Activated naive CD8-positive, alpha-beta T cell treated with anti-CD3 and anti-CD28 coated beads, Interleukin-2, amount 10 ng/mL, durations not matched to agents 7 days and 5 days (primary cell): ENCODE measurements at regions not wholly inside any gene's neighbourhood (a gene's known extent, or its start where the extent isn't known, plus 50 kb on each side); places are given as distances from the start of the nearest gene placed in this dataset.

ENCODE experiments used
- ATAC-seq: fragments of 150-1000 bp; cut with Tn5 transposase; one replicate; pipeline ENCODE4 v1.10.0; 2021; ENCODE audit warnings: low read depth, moderate library complexity
- POLR2A ChIA-PET: fragments of 350-600 bp; sonication (Branson Sonifier 250); formaldehyde crosslinking; loops from one replicate; lab custom pipeline; 2021; ENCODE audit warnings: antibody characterized with exemption; lab: Charles Lee
- DNase-seq: peaks from one replicate; pipeline ENCODE4 v3.0.0; 2021
- H3K27ac Mint-ChIP-seq: one replicate; pipeline ENCODE4 v1.8.0; 2022; ENCODE audit warnings: mild to moderate bottlenecking, mixed read lengths
- H3K27me3 Mint-ChIP-seq: one replicate; pipeline ENCODE4 v1.8.0; 2022; ENCODE audit warnings: mild to moderate bottlenecking, moderate library complexity, mixed read lengths
- H3K36me3 Mint-ChIP-seq: one replicate; pipeline ENCODE4 v1.8.0; 2021; ENCODE audit warnings: mild to moderate bottlenecking, mixed read lengths
- H3K4me1 Mint-ChIP-seq: one replicate; pipeline ENCODE4 v1.8.0; 2021; ENCODE audit warnings: mixed read lengths
- H3K4me3 Mint-ChIP-seq: one replicate; pipeline ENCODE4 v1.8.0; 2022; ENCODE audit warnings: mild to moderate bottlenecking, moderate library complexity, mixed read lengths
- H3K9me3 Mint-ChIP-seq: one replicate; pipeline ENCODE4 v1.8.0; 2021; ENCODE audit warnings: mixed read lengths

DNA sequence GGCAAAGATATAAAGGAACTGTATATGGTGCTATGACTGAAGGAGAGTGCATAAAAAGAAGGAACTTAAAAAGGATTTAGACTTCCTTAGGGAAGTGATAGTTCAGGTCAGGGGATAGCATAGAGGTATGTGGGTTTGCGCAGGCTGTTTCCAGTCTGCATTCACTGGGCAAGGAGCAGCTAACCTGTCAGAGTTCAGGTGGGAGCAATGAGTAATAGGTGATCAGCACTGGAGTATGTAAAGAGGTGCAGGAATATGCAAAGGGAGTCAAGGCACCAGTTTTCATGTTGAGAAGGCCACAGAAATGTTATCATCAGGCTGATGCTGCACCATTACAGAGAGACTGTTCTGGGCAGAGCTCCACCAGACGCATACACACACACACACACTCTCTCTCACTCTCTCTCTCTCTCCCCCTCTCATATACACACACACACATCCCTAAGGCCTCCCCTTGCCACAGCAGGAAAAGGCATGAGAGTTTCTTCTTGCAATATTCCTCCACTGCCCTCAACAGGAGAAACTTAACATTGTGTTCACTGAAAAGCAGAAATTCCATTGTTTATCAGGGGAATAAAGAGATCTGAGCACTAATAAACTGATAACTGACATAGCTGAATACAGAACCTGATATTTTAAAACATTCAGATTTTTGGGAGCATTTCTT, 256.4 kb upstream of the GRID2 start:
- no peak for DNase-seq
- no peaks in the 10 kb centered on the region for H3K27me3 Mint-ChIP-seq
- H3K4me1 Mint-ChIP-seq: no peaks in the 10 kb centered on the region
- no peak overlapping the region for H3K27ac Mint-ChIP-seq
- ATAC-seq: no peak
- H3K36me3 Mint-ChIP-seq: no peaks in the 10 kb centered on the region
- POLR2A ChIA-PET: no interaction called here
- H3K4me3 Mint-ChIP-seq: no peak overlapping the region
- peaks cover 2% of the 10 kb centered on the region for H3K9me3 Mint-ChIP-seq

DNA sequence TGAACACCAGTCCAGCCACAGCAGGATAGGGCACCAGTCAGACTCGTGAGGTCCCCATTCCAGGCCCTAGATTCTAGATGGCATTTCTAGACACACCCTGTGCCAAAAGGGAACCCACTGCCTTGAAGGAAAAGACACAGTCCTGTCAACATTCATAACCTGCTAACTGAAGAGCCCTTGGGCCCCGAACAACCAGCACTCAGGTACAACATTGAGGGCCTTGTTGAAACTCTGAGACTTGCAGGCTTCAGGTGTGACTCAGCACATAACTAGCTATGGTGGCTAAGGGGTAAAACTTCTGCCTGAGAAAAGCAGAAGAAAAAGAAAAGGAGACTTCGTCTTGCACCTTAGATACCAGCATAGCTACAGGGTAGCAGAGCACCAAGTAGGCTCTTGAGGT, 252.9 kb upstream of the GRID2 start:
- Mint-ChIP-seq H3K4me1 (no peaks in the 10 kb centered on the region), H3K27ac (no peak overlapping the region), H3K27me3 (no peaks in the 10 kb centered on the region), H3K9me3 (peaks cover 2% of the 10 kb centered on the region), H3K4me3 (no peak overlapping the region), H3K36me3 (no peaks in the 10 kb centered on the region)
- DNase-seq (no peak), ATAC-seq (no peak)
- POLR2A ChIA-PET: no interaction called here

- DNase-seq: no peak
- H3K9me3 Mint-ChIP-seq: no peaks in the 10 kb centered on the region
- H3K36me3 Mint-ChIP-seq: no peaks in the 10 kb centered on the region
- POLR2A ChIA-PET: no interaction called here
- no peak overlapping the region for H3K27ac Mint-ChIP-seq
- no peaks in the 10 kb centered on the region for H3K27me3 Mint-ChIP-seq
- ATAC-seq: no peak
- H3K4me3 Mint-ChIP-seq: no peak overlapping the region
- no peaks in the 10 kb centered on the region for H3K4me1 Mint-ChIP-seq
Observed at GRCh38 chr4:92059615-92060014, 244.2 kb upstream of the GRID2 start.

DNA sequence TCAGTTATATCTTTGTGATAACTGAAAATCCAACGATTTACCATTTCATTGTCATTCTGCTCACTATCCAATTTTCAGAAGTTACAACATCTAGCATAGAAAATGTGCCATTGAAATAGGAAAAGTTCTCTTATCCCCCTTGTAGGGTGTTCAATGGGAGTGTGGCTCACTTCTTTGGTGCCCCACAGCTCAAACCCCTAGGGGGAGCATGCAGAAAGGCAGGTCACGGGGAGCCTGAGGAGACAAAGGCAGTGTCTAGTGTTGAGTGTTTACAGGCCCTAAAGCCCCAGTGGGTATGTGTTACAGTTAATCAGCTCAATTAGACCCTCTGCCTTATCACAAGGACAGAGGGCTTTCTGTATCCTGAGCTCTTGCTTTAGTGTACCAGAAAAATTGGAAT, 243.4 kb upstream of the GRID2 start:
- Mint-ChIP-seq H3K36me3 (no peaks in the 10 kb centered on the region), H3K27ac (no peak overlapping the region), H3K27me3 (no peaks in the 10 kb centered on the region), H3K4me3 (no peak overlapping the region), H3K9me3 (no peaks in the 10 kb centered on the region), H3K4me1 (no peaks in the 10 kb centered on the region)
- POLR2A ChIA-PET: no interaction called here
- ATAC-seq (no peak), DNase-seq (no peak)

DNA sequence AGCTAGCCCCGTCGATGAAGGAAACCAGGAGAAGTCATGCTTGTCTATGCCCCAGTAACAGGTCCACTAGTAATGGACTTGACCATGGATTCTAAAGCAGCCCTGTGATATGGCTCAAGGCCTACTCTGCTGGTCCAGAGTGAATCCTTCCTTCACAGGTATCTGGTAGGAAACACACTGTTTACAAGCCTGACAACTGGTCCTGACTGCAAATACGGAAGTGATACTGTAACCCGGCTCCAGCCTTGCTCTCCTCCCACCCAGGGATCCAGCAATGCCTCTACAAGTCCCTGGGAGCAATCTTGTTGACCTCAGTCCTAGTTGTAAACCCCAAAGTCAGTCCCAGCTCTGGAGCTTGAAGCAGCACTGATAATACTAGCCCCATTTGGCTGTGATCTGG, 239.2 kb upstream of the GRID2 start:
- POLR2A ChIA-PET: no interaction called here
- Mint-ChIP-seq H3K36me3 (no peaks in the 10 kb centered on the region), H3K4me1 (no peaks in the 10 kb centered on the region), H3K4me3 (no peak overlapping the region), H3K27ac (no peak overlapping the region), H3K9me3 (peaks cover 3% of the 10 kb centered on the region), H3K27me3 (no peaks in the 10 kb centered on the region)
- ATAC-seq: no peak
- no peak for DNase-seq

DNA sequence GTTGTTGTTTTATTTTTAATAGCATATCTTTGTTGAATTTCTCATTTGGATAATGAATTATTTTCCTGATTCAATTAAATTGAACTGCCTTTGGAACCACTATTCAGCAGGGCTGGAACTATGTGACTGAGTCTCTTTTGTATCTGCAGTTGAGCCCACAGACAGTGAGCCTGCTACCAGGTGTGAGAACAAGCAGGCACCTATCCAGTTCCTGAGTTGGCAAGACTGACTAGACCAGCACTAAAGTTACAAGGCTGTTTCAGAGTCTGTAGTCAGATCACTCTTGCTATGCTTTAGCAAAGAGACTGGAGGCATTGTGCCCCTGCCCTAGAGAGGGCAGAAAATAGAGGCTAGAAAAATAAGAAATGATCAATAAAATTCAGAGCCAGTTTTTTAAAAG, 237.3 kb upstream of the GRID2 start:
- ATAC-seq (no peak), DNase-seq (no peak)
- peaks cover 4% of the 10 kb centered on the region for H3K9me3 Mint-ChIP-seq
- H3K4me3 Mint-ChIP-seq: no peak overlapping the region
- H3K27me3 Mint-ChIP-seq: no peaks in the 10 kb centered on the region
- H3K36me3 Mint-ChIP-seq: no peaks in the 10 kb centered on the region
- POLR2A ChIA-PET: no interaction called here
- H3K4me1 Mint-ChIP-seq: no peaks in the 10 kb centered on the region
- H3K27ac Mint-ChIP-seq: no peak overlapping the region

DNA sequence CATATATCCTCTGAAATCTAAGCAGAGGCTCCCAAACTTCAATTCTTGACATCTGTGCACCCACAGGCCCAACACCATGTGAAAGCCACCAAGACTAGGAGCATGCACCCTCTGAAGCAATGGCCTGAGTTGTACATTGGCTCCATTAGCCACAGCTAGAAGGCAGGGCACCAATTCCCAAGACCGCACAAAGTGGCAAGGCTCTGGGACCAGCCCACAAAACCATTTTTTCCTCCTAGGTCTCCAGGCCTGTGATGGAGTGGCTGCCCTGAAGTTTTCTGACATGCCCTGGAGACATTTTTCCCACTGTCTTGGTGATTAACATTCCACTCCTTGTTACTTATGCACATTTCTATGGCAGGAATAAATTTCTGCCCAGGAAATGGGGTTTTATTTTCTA, 232.2 kb upstream of the GRID2 start:
- Mint-ChIP-seq H3K4me3 (no peak overlapping the region), H3K27ac (no peak overlapping the region), H3K9me3 (peaks cover 11% of the 10 kb centered on the region), H3K27me3 (no peaks in the 10 kb centered on the region), H3K4me1 (no peaks in the 10 kb centered on the region), H3K36me3 (no peaks in the 10 kb centered on the region)
- POLR2A ChIA-PET: no interaction called here
- DNase-seq: no peak
- ATAC-seq: no peak

GRCh38 chr4:92074839-92075238, 228.9 kb upstream of the GRID2 start:
- Mint-ChIP-seq H3K27ac (no peak overlapping the region), H3K36me3 (no peaks in the 10 kb centered on the region), H3K9me3 (peaks cover 7% of the 10 kb centered on the region), H3K4me1 (no peaks in the 10 kb centered on the region), H3K4me3 (no peak overlapping the region), H3K27me3 (no peaks in the 10 kb centered on the region)
- DNase-seq: no peak
- POLR2A ChIA-PET: no interaction called here
- no peak for ATAC-seq

- Mint-ChIP-seq H3K27ac (no peak overlapping the region), H3K27me3 (no peaks in the 10 kb centered on the region), H3K9me3 (peaks cover 5% of the 10 kb centered on the region), H3K4me3 (no peak overlapping the region), H3K36me3 (no peaks in the 10 kb centered on the region), H3K4me1 (no peaks in the 10 kb centered on the region)
- no peak for ATAC-seq
- POLR2A ChIA-PET: no interaction called here
- no peak for DNase-seq
Observed at GRCh38 chr4:92090887-92091286, 212.9 kb upstream of the GRID2 start.

DNA sequence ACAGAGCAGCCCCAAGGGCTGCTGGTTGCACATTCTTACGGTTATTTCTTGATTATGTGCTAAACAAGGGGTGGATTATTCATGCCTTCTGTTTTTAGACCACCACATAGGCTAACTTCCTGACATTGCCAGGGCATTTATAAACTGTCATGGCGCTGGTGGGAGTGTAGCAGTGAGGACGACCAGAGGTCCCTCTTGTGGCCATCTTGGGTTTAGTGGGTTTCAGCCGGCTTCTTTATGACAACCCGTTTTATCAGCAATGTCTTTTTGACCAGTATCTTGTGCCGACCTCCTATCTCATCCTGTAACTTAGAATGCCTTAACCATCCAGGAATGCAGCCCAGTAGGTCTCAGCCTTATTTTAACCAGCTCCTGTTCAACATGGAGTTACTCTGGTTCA, 212.4 kb upstream of the GRID2 start:
- ATAC-seq (no peak), DNase-seq (no peak)
- Mint-ChIP-seq H3K27me3 (no peaks in the 10 kb centered on the region), H3K36me3 (no peaks in the 10 kb centered on the region), H3K4me3 (no peak overlapping the region), H3K27ac (no peak overlapping the region), H3K9me3 (peaks cover 5% of the 10 kb centered on the region), H3K4me1 (no peaks in the 10 kb centered on the region)
- POLR2A ChIA-PET: no interaction called here

DNA sequence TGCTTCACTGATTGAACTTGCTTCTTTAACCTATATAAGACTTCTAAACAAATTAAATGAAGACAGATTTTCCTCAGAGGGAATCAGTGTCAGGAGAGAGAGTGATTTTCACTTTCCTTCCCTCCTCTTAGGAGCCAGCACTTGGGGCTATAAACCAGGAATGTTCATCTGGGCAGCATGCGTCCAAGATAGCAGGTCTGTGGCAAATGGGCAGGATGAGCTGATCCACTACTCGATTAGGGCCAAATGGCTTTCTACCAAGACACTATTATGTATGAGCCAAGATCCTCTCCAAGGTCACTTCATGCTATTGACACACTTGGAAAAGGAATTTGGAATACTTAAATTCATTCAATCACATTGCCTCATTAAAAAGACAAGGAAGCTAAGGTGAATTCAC, 203.9 kb upstream of the GRID2 start:
- no peak overlapping the region for H3K4me3 Mint-ChIP-seq
- POLR2A ChIA-PET: no interaction called here

DNA sequence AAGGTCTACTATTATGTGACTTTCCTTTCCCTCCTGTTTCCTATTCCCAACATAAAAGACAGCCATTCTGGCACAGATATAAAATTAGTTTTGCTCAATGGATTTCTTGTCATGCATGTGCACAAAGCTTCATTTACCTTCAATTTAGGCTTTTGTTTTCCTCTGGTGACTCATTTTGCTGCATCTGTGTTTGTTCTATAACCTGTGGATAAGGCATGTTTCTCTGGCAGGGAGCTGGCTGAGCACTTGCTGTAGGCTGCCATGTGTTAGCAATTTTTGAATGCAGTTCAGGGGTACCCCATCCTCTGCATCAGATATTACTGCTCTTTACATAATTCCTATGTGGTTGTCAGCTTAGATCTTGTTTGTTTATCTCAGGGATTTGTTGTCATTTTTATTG, 202.8 kb upstream of the GRID2 start:
- ATAC-seq: no peak

More for the DNA sequence above, 203.9 kb upstream of the GRID2 start:
- Mint-ChIP-seq H3K36me3 (no peaks in the 10 kb centered on the region), H3K27ac (no peak overlapping the region), H3K9me3 (peaks cover 2% of the 10 kb centered on the region), H3K27me3 (no peaks in the 10 kb centered on the region), H3K4me1 (no peaks in the 10 kb centered on the region)
- no peak for DNase-seq
- ATAC-seq: no peak

GRCh38 chr4:92101737-92102172, 202.0 kb upstream of the GRID2 start:
- POLR2A ChIA-PET: no interaction called here
- H3K4me1 Mint-ChIP-seq: no peaks in the 10 kb centered on the region
- H3K27me3 Mint-ChIP-seq: no peaks in the 10 kb centered on the region
- H3K9me3 Mint-ChIP-seq: peaks cover 2% of the 10 kb centered on the region
- no peak overlapping the region for H3K4me3 Mint-ChIP-seq
- no peaks in the 10 kb centered on the region for H3K36me3 Mint-ChIP-seq
- no peak for ATAC-seq
- no peak for DNase-seq
- no peak overlapping the region for H3K27ac Mint-ChIP-seq

More for the DNA sequence above, 202.8 kb upstream of the GRID2 start:
- Mint-ChIP-seq H3K4me1 (no peaks in the 10 kb centered on the region), H3K9me3 (peaks cover 2% of the 10 kb centered on the region), H3K36me3 (no peaks in the 10 kb centered on the region), H3K27ac (no peak overlapping the region), H3K27me3 (no peaks in the 10 kb centered on the region), H3K4me3 (no peak overlapping the region)
- no peak for DNase-seq
- POLR2A ChIA-PET: no interaction called here

DNA sequence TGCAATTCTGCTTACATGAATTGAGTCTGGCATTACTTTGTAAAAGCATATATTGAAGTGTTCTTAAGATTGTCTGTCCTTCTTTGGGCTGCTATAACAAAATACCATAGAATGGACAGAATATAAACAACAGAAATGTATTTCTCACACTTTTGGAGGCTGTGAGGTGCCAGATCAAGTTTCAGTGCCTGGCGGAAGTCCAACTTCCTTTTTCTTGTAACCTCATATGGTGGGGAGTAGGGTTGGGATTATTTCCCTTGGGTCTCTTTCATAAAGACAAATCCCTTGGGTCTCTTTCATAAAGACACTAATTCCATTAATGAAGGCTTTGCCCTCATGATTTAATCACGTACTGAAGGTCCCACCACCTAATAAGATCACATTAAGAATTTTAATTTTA, 199.3 kb upstream of the GRID2 start:
- no peak overlapping the region for H3K27ac Mint-ChIP-seq
- no peak overlapping the region for H3K4me3 Mint-ChIP-seq
- POLR2A ChIA-PET: no interaction called here
- DNase-seq (no peak), ATAC-seq (no peak)
- H3K36me3 Mint-ChIP-seq: no peaks in the 10 kb centered on the region
- H3K9me3 Mint-ChIP-seq: peaks cover 2% of the 10 kb centered on the region
- no peaks in the 10 kb centered on the region for H3K4me1 Mint-ChIP-seq
- no peaks in the 10 kb centered on the region for H3K27me3 Mint-ChIP-seq

- H3K9me3 Mint-ChIP-seq: peaks cover 2% of the 10 kb centered on the region
- no peak overlapping the region for H3K27ac Mint-ChIP-seq
- POLR2A ChIA-PET: no interaction called here
- no peaks in the 10 kb centered on the region for H3K27me3 Mint-ChIP-seq
- ATAC-seq (no peak), DNase-seq (no peak)
- no peaks in the 10 kb centered on the region for H3K4me1 Mint-ChIP-seq
- H3K36me3 Mint-ChIP-seq: no peaks in the 10 kb centered on the region
- no peak overlapping the region for H3K4me3 Mint-ChIP-seq
Observed at GRCh38 chr4:92106816-92107215, 196.9 kb upstream of the GRID2 start.
